Thyroid gland (tissue), 4 donors: ENCODE measurements at regions not wholly inside any gene's neighbourhood (a gene's known extent, or its start where the extent isn't known, plus 50 kb on each side); places are given as distances from the start of the nearest gene placed in this dataset.

Experiments used
- POLR2A ChIP-seq, 2 donors: fragments of 450-650 bp; IDR thresholded peaks; one replicate each; pipeline ENCODE4 v1.6.1; 2017; ENCODE audit warnings: antibody characterized with exemption in 2 of 2, mild to moderate bottlenecking in 2 of 2, moderate library complexity in 1 of 2
- TF ChIP-seq, protein P1 (sequence below), 6 experiments: fragments of 200-600 bp in 3 of 6; fragments of 450-650 bp in 3 of 6; sonication (generic) in 3 of 6; IDR thresholded peaks; one replicate each; pipeline ENCODE4 v1.5.1; 2016 to 2019; ENCODE audit warnings: antibody characterized with exemption in 6 of 6, mild to moderate bottlenecking in 2 of 6, inconsistent platforms in 1 of 6, moderate library complexity in 1 of 6

DNA sequence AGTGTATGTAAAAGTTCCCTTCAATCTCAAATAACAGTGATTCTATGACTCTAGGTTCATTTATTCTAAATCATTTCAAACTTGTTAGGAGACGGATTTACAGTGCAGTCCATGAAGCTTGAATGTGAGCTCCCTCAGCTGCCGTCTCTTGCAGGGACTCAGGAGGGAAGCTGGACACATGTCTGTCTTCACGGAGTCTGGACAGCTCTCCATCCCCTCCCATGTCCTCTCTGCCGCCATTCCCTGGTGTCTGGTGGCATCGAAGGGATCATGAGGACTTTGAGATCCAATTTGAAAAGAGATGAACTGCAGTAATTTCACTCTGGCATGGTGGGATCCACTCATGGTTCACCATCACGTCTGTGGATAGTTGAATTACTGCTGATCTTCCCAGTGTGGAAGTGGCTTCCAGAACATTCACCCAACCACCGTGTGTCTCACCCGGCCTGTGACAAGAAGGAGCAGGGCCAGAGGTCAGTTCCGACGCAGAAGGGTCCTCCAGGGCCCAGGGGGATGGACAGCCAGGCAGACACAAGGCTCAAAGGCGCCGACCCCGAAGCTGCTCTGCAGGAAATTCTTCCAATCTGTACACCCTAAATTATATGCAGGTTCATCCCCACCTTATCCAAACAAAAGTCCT lies 370.1 kb downstream of the THBS2 start:
- no peak for TF ChIP-seq POLR2A (IDR thresholded peaks at IDR 0.05)
- TF ChIP-seq, protein P1, sequence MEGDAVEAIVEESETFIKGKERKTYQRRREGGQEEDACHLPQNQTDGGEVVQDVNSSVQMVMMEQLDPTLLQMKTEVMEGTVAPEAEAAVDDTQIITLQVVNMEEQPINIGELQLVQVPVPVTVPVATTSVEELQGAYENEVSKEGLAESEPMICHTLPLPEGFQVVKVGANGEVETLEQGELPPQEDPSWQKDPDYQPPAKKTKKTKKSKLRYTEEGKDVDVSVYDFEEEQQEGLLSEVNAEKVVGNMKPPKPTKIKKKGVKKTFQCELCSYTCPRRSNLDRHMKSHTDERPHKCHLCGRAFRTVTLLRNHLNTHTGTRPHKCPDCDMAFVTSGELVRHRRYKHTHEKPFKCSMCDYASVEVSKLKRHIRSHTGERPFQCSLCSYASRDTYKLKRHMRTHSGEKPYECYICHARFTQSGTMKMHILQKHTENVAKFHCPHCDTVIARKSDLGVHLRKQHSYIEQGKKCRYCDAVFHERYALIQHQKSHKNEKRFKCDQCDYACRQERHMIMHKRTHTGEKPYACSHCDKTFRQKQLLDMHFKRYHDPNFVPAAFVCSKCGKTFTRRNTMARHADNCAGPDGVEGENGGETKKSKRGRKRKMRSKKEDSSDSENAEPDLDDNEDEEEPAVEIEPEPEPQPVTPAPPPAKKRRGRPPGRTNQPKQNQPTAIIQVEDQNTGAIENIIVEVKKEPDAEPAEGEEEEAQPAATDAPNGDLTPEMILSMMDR (IDR thresholded peaks at IDR 0.05): no peak
